Hepatocyte (in vitro differentiated cells): ENCODE measurements at regions not wholly inside any gene's neighbourhood (a gene's known extent, or its start where the extent isn't known, plus 50 kb on each side); places are given as distances from the start of the nearest gene placed in this dataset.
"Not testable (repeated sequence)": the region's sequence is repeated elsewhere in the genome, so short reads cannot be mapped to it uniquely, and the experiment has no call there.

Experiments used
- DNase-seq: peaks from one replicate; pipeline ENCODE4 v3.0.0-alpha.2; 2016; ENCODE audit warnings: low spot score
- H2AFZ ChIP-seq: fragments of 200-600 bp; sonication (generic); 2 replicates; pipeline ENCODE4 v1.6.0; 2016; ENCODE audit warnings: antibody characterized with exemption, mild to moderate bottlenecking
- H3K27ac ChIP-seq: fragments of 200-600 bp; sonication (generic); 2 replicates; pipeline ENCODE4 v1.5.1; 2016; ENCODE audit warnings: mild to moderate bottlenecking
- H3K27me3 ChIP-seq: fragments of 200-600 bp; sonication (generic); 2 replicates; pipeline ENCODE4 v1.6.1; 2016
- H3K36me3 ChIP-seq: fragments of 200-600 bp; sonication (generic); replicated peaks from 2 replicates; pipeline ENCODE4 v1.5.1; 2016; ENCODE audit warnings: low read depth; ENCODE audit not compliant: insufficient read depth
- H3K4me1 ChIP-seq: fragments of 200-600 bp; sonication (generic); 2 replicates; pipeline ENCODE4 v1.5.1; 2016; ENCODE audit warnings: mild to moderate bottlenecking, moderate library complexity; ENCODE audit not compliant: insufficient read depth
- H3K4me2 ChIP-seq: fragments of 200-600 bp; sonication (generic); 2 replicates; pipeline ENCODE4 v1.6.0; 2016
- H3K4me3 ChIP-seq: fragments of 200-600 bp; sonication (generic); 2 replicates; pipeline ENCODE4 v1.5.1; 2016; ENCODE audit warnings: mild to moderate bottlenecking
- H3K79me2 ChIP-seq: fragments of 200-600 bp; sonication (generic); 2 replicates; pipeline ENCODE4 v1.6.0; 2017; ENCODE audit warnings: mild to moderate bottlenecking
- H3K9me2 ChIP-seq: fragments of 200-600 bp; sonication (generic); replicated peaks from 2 replicates; pipeline ENCODE4 v1.6.0; 2017; ENCODE audit warnings: mild to moderate bottlenecking; ENCODE audit not compliant: insufficient read depth
- H3K9me3 ChIP-seq: fragments of 200-600 bp; sonication (generic); 2 replicates; pipeline ENCODE4 v1.5.1; 2016; ENCODE audit warnings: low read depth, mild to moderate bottlenecking
- H4K20me1 ChIP-seq: fragments of 200-600 bp; sonication (generic); 2 replicates; pipeline ENCODE4 v1.6.0; 2016; ENCODE audit warnings: mild to moderate bottlenecking; ENCODE audit not compliant: insufficient read depth, poor library complexity, severe bottlenecking
- CTCF ChIP-seq: fragments of 200-600 bp; sonication (generic); IDR thresholded peaks from 2 replicates; pipeline ENCODE4 v1.5.1; 2016; ENCODE audit warnings: antibody characterized with exemption, mild to moderate bottlenecking; ENCODE audit not compliant: poor library complexity
- EZH2 ChIP-seq: fragments of 200-600 bp; sonication (generic); IDR thresholded peaks from 2 replicates; pipeline ENCODE4 v1.6.1; 2016; ENCODE audit warnings: antibody characterized with exemption, mild to moderate bottlenecking, borderline replicate concordance
- EZH2phosphoT487 ChIP-seq: fragments of 200-600 bp; sonication (generic); IDR thresholded peaks from one replicate; pipeline ENCODE4 v1.6.1; 2018; ENCODE audit warnings: antibody characterized with exemption, mild to moderate bottlenecking, low read depth, moderate library complexity; ENCODE audit not compliant: unreplicated experiment, severe bottlenecking
- WGBS: methylation state at CpG from one replicate; pipeline ENCODE4 v1.1.6; 2016; ENCODE audit warnings: low lambda C conversion rate; ENCODE audit errors: missing lambda C conversion rate; 5-methylcytosine and 5-hydroxymethylcytosine counted together

- H3K79me2 ChIP-seq, result no peaks in the 10 kb centered on the region
Measured at GRCh38 chr2:186925514-186925913, 76.5 kb upstream of the ZSWIM2 start.

GRCh38 chr2:186922316-186922715, 73.3 kb upstream of the ZSWIM2 start:
- not testable (repeated sequence) for H3K79me2 ChIP-seq, H3K4me1 ChIP-seq, H3K27me3 ChIP-seq, H3K4me2 ChIP-seq, DNase-seq, H3K9me3 ChIP-seq, H3K36me3 ChIP-seq, H2AFZ ChIP-seq, H3K27ac ChIP-seq, H4K20me1 ChIP-seq, H3K4me3 ChIP-seq, H3K9me2 ChIP-seq
- 96% methylated on average over 3 of the region's 3 CpGs for WGBS

More at GRCh38 chr2:186925514-186925913, 76.5 kb upstream of the ZSWIM2 start:
- Histone ChIP-seq H3K4me2 (no peak overlapping the region), H3K4me3 (no peak overlapping the region), H3K27ac (no peak overlapping the region), H3K27me3 (no peaks in the 10 kb centered on the region), H3K4me1 (no peaks in the 10 kb centered on the region), H3K9me2 (no peaks in the 10 kb centered on the region), H4K20me1 (no peaks in the 10 kb centered on the region), H3K9me3 (no peaks in the 10 kb centered on the region), H2AFZ (no peak overlapping the region), H3K36me3 (no peaks in the 10 kb centered on the region)
- WGBS, result 27% methylated on average over 1 of the region's 1 CpG
- DNase-seq, result no peak
- no peak for TF ChIP-seq EZH2
- TF ChIP-seq EZH2phosphoT487, result no peak
- no peak for TF ChIP-seq CTCF

GRCh38 chr2:186919296-186919695, 70.3 kb upstream of the ZSWIM2 start:
- H3K4me1 ChIP-seq, result no peaks in the 10 kb centered on the region
- TF ChIP-seq EZH2phosphoT487 (no peak), EZH2 (no peak), CTCF (no peak)
- no peaks in the 10 kb centered on the region for H3K27me3 ChIP-seq
- no peaks in the 10 kb centered on the region for H4K20me1 ChIP-seq
- H3K36me3 ChIP-seq, result no peaks in the 10 kb centered on the region
- peak; percentile 28 for DNase-seq
- WGBS, result 40% methylated on average over 2 of the region's 2 CpGs
- H2AFZ ChIP-seq, result no peak overlapping the region
- H3K9me2 ChIP-seq, result no peaks in the 10 kb centered on the region
- H3K79me2 ChIP-seq, result no peaks in the 10 kb centered on the region
- no peak overlapping the region for H3K4me3 ChIP-seq
- no peaks in the 10 kb centered on the region for H3K9me3 ChIP-seq
- H3K27ac ChIP-seq, result no peak overlapping the region
- no peak overlapping the region for H3K4me2 ChIP-seq

- Histone ChIP-seq H3K79me2 (no peaks in the 10 kb centered on the region), H3K9me3 (no peaks in the 10 kb centered on the region), H3K4me3 (no peak overlapping the region), H3K27ac (no peak overlapping the region), H2AFZ (no peak overlapping the region), H3K27me3 (no peaks in the 10 kb centered on the region), H3K9me2 (no peaks in the 10 kb centered on the region), H3K36me3 (no peaks in the 10 kb centered on the region), H4K20me1 (no peaks in the 10 kb centered on the region), H3K4me1 (no peaks in the 10 kb centered on the region), H3K4me2 (no peak overlapping the region)
- WGBS, result 52% methylated on average over 3 of the region's 3 CpGs
- no peak for DNase-seq
- no peak for TF ChIP-seq EZH2phosphoT487
- no peak for TF ChIP-seq CTCF
- TF ChIP-seq EZH2, result no peak
Measured at GRCh38 chr2:186918495-186918894, 69.5 kb upstream of the ZSWIM2 start.
